ENCODE measurements at regions not wholly inside any gene's neighbourhood (a gene's known extent, or its start where the extent isn't known, plus 50 kb on each side); places are given as distances from the start of the nearest gene placed in this dataset.

- peak; percentile 75 for DNase-seq (ENCODE audit: low read depth, low spot score)
- in situ Hi-C loops (cut with HindIII; ENCODE audit: low pct_unique_long_range_greater_than_20kb, low sequenced_read_pairs), result no loop called here
Measured at GRCh38 chr4:136864604-136865185, 667.6 kb downstream of the PCDH18 start.

GRCh38 chr4:136863756-136864155, 668.5 kb downstream of the PCDH18 start:
- peak; percentile 29 for DNase-seq (ENCODE audit: low read depth, low spot score)

GRCh38 chr4:136862653-136863052, 669.6 kb downstream of the PCDH18 start:
- in situ Hi-C loops (cut with HindIII; ENCODE audit: low pct_unique_long_range_greater_than_20kb, low sequenced_read_pairs), result no loop called here
- DNase-seq (ENCODE audit: low read depth, low spot score), result no peak

More at GRCh38 chr4:136863756-136864155, 668.5 kb downstream of the PCDH18 start:
- in situ Hi-C loops (cut with HindIII; ENCODE audit: low pct_unique_long_range_greater_than_20kb, low sequenced_read_pairs), result no loop called here

- DNase-seq (ENCODE audit: low read depth, low spot score), result no peak
- in situ Hi-C loops (cut with HindIII; ENCODE audit: low pct_unique_long_range_greater_than_20kb, low sequenced_read_pairs), result no loop called here
Measured at GRCh38 chr4:136861091-136861490, 671.2 kb downstream of the PCDH18 start.

GRCh38 chr4:136858903-136859302, 673.4 kb downstream of the PCDH18 start:
- in situ Hi-C loops (cut with HindIII; ENCODE audit: low pct_unique_long_range_greater_than_20kb, low sequenced_read_pairs), result no loop called here
- DNase-seq (ENCODE audit: low read depth, low spot score), result no peak

GRCh38 chr4:136855886-136856285, 676.4 kb downstream of the PCDH18 start:
- no peak for DNase-seq (ENCODE audit: low read depth, low spot score)
- in situ Hi-C loops (cut with HindIII; ENCODE audit: low pct_unique_long_range_greater_than_20kb, low sequenced_read_pairs), result no loop called here

- in situ Hi-C loops (cut with HindIII; ENCODE audit: low pct_unique_long_range_greater_than_20kb, low sequenced_read_pairs), result no loop called here
- DNase-seq (ENCODE audit: low read depth, low spot score), result no peak
Measured at GRCh38 chr4:136850446-136850845, 681.8 kb downstream of the PCDH18 start.

GRCh38 chr4:136847881-136848621, 684.2 kb downstream of the PCDH18 start:
- DNase-seq (ENCODE audit: low read depth, low spot score), result no peak
- in situ Hi-C loops (cut with HindIII; ENCODE audit: low pct_unique_long_range_greater_than_20kb, low sequenced_read_pairs), result no loop called here

GRCh38 chr4:136841526-136841925, 690.8 kb downstream of the PCDH18 start:
- in situ Hi-C loops (cut with HindIII; ENCODE audit: low pct_unique_long_range_greater_than_20kb, low sequenced_read_pairs), result no loop called here
- no peak for DNase-seq (ENCODE audit: low read depth, low spot score)

- in situ Hi-C loops (cut with HindIII; ENCODE audit: low pct_unique_long_range_greater_than_20kb, low sequenced_read_pairs), result no loop called here
- DNase-seq (ENCODE audit: low read depth, low spot score), result no peak
Measured at GRCh38 chr4:136838607-136839006, 693.7 kb downstream of the PCDH18 start.

- no peak for DNase-seq (ENCODE audit: low read depth, low spot score)
Measured at GRCh38 chr4:136831553-136831952, 700.7 kb downstream of the PCDH18 start.

GRCh38 chr4:136829280-136829679, 703.0 kb downstream of the PCDH18 start:
- in situ Hi-C loops (cut with HindIII; ENCODE audit: low pct_unique_long_range_greater_than_20kb, low sequenced_read_pairs), result no loop called here
- DNase-seq (ENCODE audit: low read depth, low spot score), result no peak

More at GRCh38 chr4:136831553-136831952, 700.7 kb downstream of the PCDH18 start:
- in situ Hi-C loops (cut with HindIII; ENCODE audit: low pct_unique_long_range_greater_than_20kb, low sequenced_read_pairs), result no loop called here

GRCh38 chr4:136823020-136823419, 709.3 kb downstream of the PCDH18 start:
- DNase-seq (ENCODE audit: low read depth, low spot score), result no peak

GRCh38 chr4:136818811-136819330, 713.4 kb downstream of the PCDH18 start:
- no peak for DNase-seq (ENCODE audit: low read depth, low spot score)
- in situ Hi-C loops (cut with HindIII; ENCODE audit: low pct_unique_long_range_greater_than_20kb, low sequenced_read_pairs), result no loop called here

More at GRCh38 chr4:136823020-136823419, 709.3 kb downstream of the PCDH18 start:
- in situ Hi-C loops (cut with HindIII; ENCODE audit: low pct_unique_long_range_greater_than_20kb, low sequenced_read_pairs), result no loop called here

GRCh38 chr4:136812100-136812880, 720.0 kb downstream of the PCDH18 start:
- DNase-seq (ENCODE audit: low read depth, low spot score), result no peak
- in situ Hi-C loops (cut with HindIII; ENCODE audit: low pct_unique_long_range_greater_than_20kb, low sequenced_read_pairs), result no loop called here

GRCh38 chr4:136811496-136812077, 720.7 kb downstream of the PCDH18 start:
- no peak for DNase-seq (ENCODE audit: low read depth, low spot score)
- in situ Hi-C loops (cut with HindIII; ENCODE audit: low pct_unique_long_range_greater_than_20kb, low sequenced_read_pairs), result no loop called here

GRCh38 chr4:136810626-136811025, 721.7 kb downstream of the PCDH18 start:
- in situ Hi-C loops (cut with HindIII; ENCODE audit: low pct_unique_long_range_greater_than_20kb, low sequenced_read_pairs), result no loop called here
- no peak for DNase-seq (ENCODE audit: low read depth, low spot score)

- in situ Hi-C loops (cut with HindIII; ENCODE audit: low pct_unique_long_range_greater_than_20kb, low sequenced_read_pairs), result no loop called here
- no peak for DNase-seq (ENCODE audit: low read depth, low spot score)
Measured at GRCh38 chr4:136806844-136807243, 725.5 kb downstream of the PCDH18 start.
